H1 (cell line): ENCODE measurements at regions not wholly inside any gene's neighbourhood (a gene's known extent, or its start where the extent isn't known, plus 50 kb on each side); places are given as distances from the start of the nearest gene placed in this dataset.

Source experiments
- CTCF ChIA-PET: fragments of 300-600 bp; sonication (Branson Sonifier 250); formaldehyde crosslinking; loops from one replicate; lab custom pipeline; 2021; ENCODE audit not compliant: partially characterized antibody; lab: Charles Lee
- POLR2A ChIA-PET: fragments of 300-600 bp; sonication (Branson Sonifier 250); formaldehyde crosslinking; loops from one replicate; lab custom pipeline; 2021; ENCODE audit warnings: inconsistent platforms; ENCODE audit not compliant: partially characterized antibody; lab: Charles Lee
- DNase-seq, 2 experiments: peaks; one replicate each; pipeline versions ENCODE4 v3.0.0 to v3.0.0-alpha.2; 2010 to 2022; ENCODE audit warnings: low spot score in 2 of 2, low read depth in 1 of 2, mixed read lengths in 1 of 2
- FAIRE-seq: peaks from 2 replicates; lab custom pipeline; 2011; peaks lifted over from hg19 to GRCh38; lab: Jason Lieb, UNC
- H2AFZ ChIP-seq: 2 replicates; pipeline ENCODE4 v1.8.1; 2012; ENCODE audit warnings: low read length, inconsistent platforms
- H2AK5ac ChIP-seq: 2 replicates; pipeline ENCODE4 v1.6.1; 2013; ENCODE audit warnings: low read depth, low read length
- H2BK120ac ChIP-seq: replicated peaks from 2 replicates; pipeline ENCODE3; 2013; ENCODE audit warnings: low read depth, low read length, inconsistent platforms
- H2BK12ac ChIP-seq: 2 replicates; pipeline ENCODE4 v1.6.1; 2013; ENCODE audit warnings: low read depth, low read length
- H2BK15ac ChIP-seq: 2 replicates; pipeline ENCODE4 v1.6.1; 2013; ENCODE audit warnings: low read length
- H2BK20ac ChIP-seq: 2 replicates; pipeline ENCODE4 v1.6.1; 2013; ENCODE audit warnings: low read length
- H2BK5ac ChIP-seq: 2 replicates; pipeline ENCODE4 v1.6.1; 2013; ENCODE audit warnings: low read depth, low read length
- H3K14ac ChIP-seq: 2 replicates; pipeline ENCODE4 v1.6.1; 2013; ENCODE audit warnings: inconsistent platforms; ENCODE audit not compliant: insufficient read length
- H3K18ac ChIP-seq: 2 replicates; pipeline ENCODE4 v1.6.1; 2013; ENCODE audit warnings: low read length; ENCODE audit errors: extremely low read depth
- H3K23ac ChIP-seq: 2 replicates; pipeline ENCODE4 v1.6.1; 2013; ENCODE audit warnings: inconsistent platforms; ENCODE audit not compliant: insufficient read length
- H3K23me2 ChIP-seq: 2 replicates; pipeline ENCODE4 v1.6.1; 2013; ENCODE audit warnings: low read depth, low read length
- H3K27ac ChIP-seq: 2 replicates; pipeline ENCODE4 v1.6.1; 2011; ENCODE audit warnings: low read depth, low read length, inconsistent platforms
- H3K27me3 ChIP-seq, 4 experiments: replicated peaks in 1 of 4; 1 replicate in 1 of 4; 2 replicates in 3 of 4; pipeline versions ENCODE4 v1.6.1 to v1.8.1; 2011 to 2013; ENCODE audit warnings: low read length in 3 of 4, mild to moderate bottlenecking in 3 of 4, inconsistent platforms in 2 of 4, mixed read lengths in 2 of 4, moderate library complexity in 1 of 4; ENCODE audit not compliant: control insufficient read depth in 3 of 4, insufficient read depth in 3 of 4; ENCODE audit errors: extremely low read depth in 1 of 4
- H3K36me3 ChIP-seq, 4 experiments: 2 replicates each; pipeline versions ENCODE4 v1.6.1 to v1.8.1; 2011 to 2013; ENCODE audit warnings: mild to moderate bottlenecking in 4 of 4, low read length in 3 of 4, moderate library complexity in 2 of 4, control low read depth in 1 of 4, inconsistent platforms in 1 of 4; ENCODE audit not compliant: insufficient read depth in 4 of 4, control insufficient read depth in 2 of 4
- H3K4ac ChIP-seq: replicated peaks from 2 replicates; pipeline ENCODE3; 2013; ENCODE audit warnings: low read length, low read depth, mixed read lengths, inconsistent platforms; ENCODE audit not compliant: insufficient read length
- H3K4me1 ChIP-seq, 4 experiments: replicated peaks in 1 of 4; 1 replicate in 1 of 4; 2 replicates in 3 of 4; pipeline versions ENCODE4 v1.6.1 to v1.8.1; 2011 to 2013; ENCODE audit warnings: low read length in 3 of 4, inconsistent platforms in 2 of 4, mixed read lengths in 1 of 4; ENCODE audit not compliant: insufficient read depth in 4 of 4, control insufficient read depth in 3 of 4
- H3K4me2 ChIP-seq, 2 experiments: 2 replicates each; pipeline versions ENCODE4 v1.6.1 to v1.8.1; 2011 to 2013; ENCODE audit warnings: low read depth in 2 of 2, low read length in 2 of 2, control low read depth in 1 of 2, inconsistent platforms in 1 of 2, mild to moderate bottlenecking in 1 of 2; ENCODE audit not compliant: insufficient read depth in 1 of 2
- H3K4me3 ChIP-seq, 4 experiments: fragments of 200-600, 300-600 bp in 1 of 4; sonication (generic), shearing (Covaris generic), sonication (Bioruptor Twin) in 1 of 4; 2 replicates each; pipeline versions ENCODE4 v1.5.1 to v1.8.1; 2011 to 2016; ENCODE audit warnings: low read length in 4 of 4, low read depth in 3 of 4, control low read depth in 2 of 4, inconsistent platforms in 2 of 4, mild to moderate bottlenecking in 2 of 4, mixed read lengths in 1 of 4, moderate library complexity in 1 of 4; ENCODE audit not compliant: insufficient read depth in 2 of 4; ENCODE audit errors: extremely low read depth in 1 of 4
- H3K56ac ChIP-seq: replicated peaks from 2 replicates; pipeline ENCODE3; 2013; ENCODE audit warnings: low read depth, mild to moderate bottlenecking, mixed read lengths, low read length, inconsistent platforms; ENCODE audit not compliant: insufficient read length
- H3K79me1 ChIP-seq: 2 replicates; pipeline ENCODE4 v1.6.1; 2013; ENCODE audit warnings: low read depth, low read length, control low read depth
- H3K79me2 ChIP-seq, 2 experiments: 2 replicates each; pipeline versions ENCODE4 v1.6.1 to v1.8.1; 2012 to 2013; ENCODE audit warnings: low read length in 2 of 2, mild to moderate bottlenecking in 2 of 2, inconsistent platforms in 1 of 2; ENCODE audit not compliant: insufficient read depth in 2 of 2, control insufficient read depth in 1 of 2
- H3K9ac ChIP-seq, 4 experiments: replicated peaks in 1 of 4; 1 replicate in 1 of 4; 2 replicates in 3 of 4; pipeline versions ENCODE4 v1.6.1 to v1.8.1; 2011 to 2013; ENCODE audit warnings: low read depth in 3 of 4, low read length in 3 of 4, control low read depth in 2 of 4, mild to moderate bottlenecking in 2 of 4, moderate library complexity in 2 of 4, inconsistent platforms in 1 of 4; ENCODE audit errors: extremely low read depth in 1 of 4
- H3K9me3 ChIP-seq, 2 experiments: 2 replicates each; pipeline versions ENCODE4 v1.6.1 to v1.8.1; 2012 to 2013; ENCODE audit warnings: mild to moderate bottlenecking in 2 of 2, moderate library complexity in 2 of 2, control low read depth in 1 of 2, inconsistent platforms in 1 of 2, low read depth in 1 of 2, low read length in 1 of 2, mixed read lengths in 1 of 2; ENCODE audit not compliant: insufficient read depth in 2 of 2
- H4K20me1 ChIP-seq, 2 experiments: replicated peaks in 1 of 2; 2 replicates each; pipeline versions ENCODE3 to v1.8.1; 2011 to 2013; ENCODE audit warnings: inconsistent platforms in 2 of 2, low read length in 2 of 2, mild to moderate bottlenecking in 1 of 2; ENCODE audit not compliant: insufficient read depth in 2 of 2, control insufficient read depth in 1 of 2
- H4K5ac ChIP-seq: 2 replicates; pipeline ENCODE4 v1.6.1; 2013; ENCODE audit warnings: low read length, low read depth, mixed read lengths, inconsistent platforms; ENCODE audit not compliant: insufficient read length
- H4K8ac ChIP-seq: 2 replicates; pipeline ENCODE4 v1.8.0; 2013; ENCODE audit warnings: mild to moderate bottlenecking, moderate library complexity, low read length, inconsistent platforms; ENCODE audit not compliant: insufficient read depth; ENCODE audit errors: extremely low read depth
- H4K91ac ChIP-seq: replicated peaks from 2 replicates; pipeline ENCODE3; 2013; ENCODE audit warnings: low read length, mixed read lengths, inconsistent platforms; ENCODE audit not compliant: insufficient read length
- JUND ChIP-seq: IDR thresholded peaks from 2 replicates; pipeline ENCODE4 v1.6.1; 2011; ENCODE audit warnings: mild to moderate bottlenecking, improper control_type of control experiment, low read length
- KDM4A ChIP-seq: IDR thresholded peaks from one replicate; pipeline ENCODE4 v1.7.1; 2012; ENCODE audit warnings: low read depth, mild to moderate bottlenecking, moderate library complexity, low read length, inconsistent platforms; ENCODE audit not compliant: severe bottlenecking
- SAP30 ChIP-seq: fragments of 300-600 bp; sonication (generic); IDR thresholded peaks from 2 replicates; pipeline ENCODE4 v1.7.1; 2012; ENCODE audit warnings: low read length, moderate library complexity, mild to moderate bottlenecking, inconsistent platforms; ENCODE audit not compliant: insufficient read depth, insufficient replicate concordance
- SP2 ChIP-seq: IDR thresholded peaks from 2 replicates; pipeline ENCODE4 v1.6.1; 2012; ENCODE audit warnings: mild to moderate bottlenecking, low read length, inconsistent platforms
- WGBS, 2 experiments: shearing (Covaris generic) in 1 of 2; methylation state at CpG; one replicate each; pipeline versions ENCODE4 v1.1.6 to v1.1.7; 2013 to 2015; ENCODE audit warnings: low lambda C conversion rate in 2 of 2, mixed read lengths in 2 of 2, inconsistent platforms in 1 of 2, low coverage in 1 of 2, missing lambda C conversion rate in 1 of 2; ENCODE audit not compliant: insufficient replicate concordance in 2 of 2, insufficient coverage in 1 of 2, insufficient read length in 1 of 2; ENCODE audit errors: extremely low coverage in 1 of 2, missing lambda C conversion rate in 1 of 2; 5-methylcytosine and 5-hydroxymethylcytosine counted together

GRCh38 chr17:63267846-63268245, 178.3 kb downstream of the CYB561 start:
- Histone ChIP-seq H3K14ac (no peak overlapping the region), H2AFZ (no peak overlapping the region), H3K79me2 (no peaks in the 10 kb centered on the region), H3K23ac (no peak overlapping the region), H3K4me3 (no peak overlapping the region), H2BK20ac (no peak overlapping the region), H4K20me1 (no peaks in the 10 kb centered on the region), H3K4me1 (no peaks in the 10 kb centered on the region), H2BK12ac (no peak overlapping the region), H3K79me1 (no peaks in the 10 kb centered on the region; the same call in 1 of the 2 replicates), H3K4ac (no peak overlapping the region), H3K23me2 (no peaks in the 10 kb centered on the region), H4K91ac (no peak overlapping the region), H2AK5ac (no peak overlapping the region), H4K8ac (no peak overlapping the region), H3K56ac (no peak overlapping the region), H2BK5ac (no peak overlapping the region), H3K4me2 (no peak overlapping the region), H3K18ac (no peak overlapping the region), H2BK15ac (no peak overlapping the region), H3K36me3 (no peaks in the 10 kb centered on the region), H2BK120ac (no peak overlapping the region), H3K27ac (no peak overlapping the region), H3K9ac (no peak overlapping the region), H4K5ac (no peak overlapping the region), H3K9me3 (no peaks in the 10 kb centered on the region), H3K27me3 (no peaks in the 10 kb centered on the region)
- no peak for DNase-seq
- FAIRE-seq: no peak
- POLR2A ChIA-PET: no interaction called here
- 95% methylated on average over 4 of the region's 4 CpGs; no CpG with 5 or more reads in 1 of the 2 experiments for WGBS, 2 experiments
- CTCF ChIA-PET: interaction anchor here (0.9 kb wide), 1 partner anchor 182 kb away, joined by 3 read pairs; no protein-coding TSS in a partner anchor
- TF ChIP-seq JUND: no peak
- no peak for TF ChIP-seq SP2
- TF ChIP-seq KDM4A: no peak
- no peak for TF ChIP-seq SAP30
